Liver (tissue), 8 donors: ENCODE measurements at regions not wholly inside any gene's neighbourhood (a gene's known extent, or its start where the extent isn't known, plus 50 kb on each side); places are given as distances from the start of the nearest gene placed in this dataset.

Source experiments
- DNase-seq: peaks from one replicate; pipeline ENCODE4 v3.0.0-alpha.2; 2017; ENCODE audit warnings: low spot score
- H3K27ac ChIP-seq, 2 donors: one replicate each; pipeline ENCODE4 v1.7.0; 2013; ENCODE audit warnings: inconsistent platforms in 2 of 2, low read length in 2 of 2, control low read depth in 1 of 2, low read depth in 1 of 2, mild to moderate bottlenecking in 1 of 2
- H3K27me3 ChIP-seq, 4 donors: one replicate each; pipeline versions ENCODE4 v1.6.1 to v1.7.0; 2013; ENCODE audit warnings: low read length in 3 of 4, inconsistent platforms in 1 of 4, mild to moderate bottlenecking in 1 of 4, moderate library complexity in 1 of 4; ENCODE audit not compliant: control insufficient read depth in 4 of 4, insufficient read depth in 4 of 4
- H3K36me3 ChIP-seq, 4 donors: one replicate each; pipeline versions ENCODE4 v1.6.1 to v1.7.0; 2013; ENCODE audit warnings: low read length in 3 of 4, mild to moderate bottlenecking in 3 of 4, low read depth in 1 of 4, moderate library complexity in 1 of 4; ENCODE audit not compliant: control insufficient read depth in 4 of 4, insufficient read depth in 3 of 4
- H3K4me1 ChIP-seq, 4 donors: one replicate each; pipeline versions ENCODE4 v1.6.1 to v1.7.0; 2013; ENCODE audit warnings: low read length in 3 of 4, mild to moderate bottlenecking in 3 of 4, moderate library complexity in 1 of 4; ENCODE audit not compliant: control insufficient read depth in 4 of 4, insufficient read depth in 4 of 4
- H3K4me3 ChIP-seq, 3 donors: one replicate each; pipeline versions ENCODE4 v1.6.1 to v1.7.0; 2013; ENCODE audit warnings: low read length in 3 of 3, control low read depth in 1 of 3, low read depth in 1 of 3, mild to moderate bottlenecking in 1 of 3
- H3K9ac ChIP-seq, 2 donors: one replicate each; pipeline ENCODE4 v1.7.0; 2013; ENCODE audit warnings: low read length in 2 of 2, mild to moderate bottlenecking in 2 of 2, moderate library complexity in 2 of 2, control low read depth in 1 of 2, low read depth in 1 of 2
- H3K9me3 ChIP-seq, 4 donors: one replicate each; pipeline versions ENCODE4 v1.6.1 to v1.7.0; 2013; ENCODE audit warnings: low read length in 3 of 4; ENCODE audit not compliant: control insufficient read depth in 4 of 4
- ATF3 ChIP-seq: IDR thresholded peaks from 2 replicates; pipeline ENCODE4 v1.6.1; 2016; ENCODE audit warnings: antibody characterized with exemption
- CTCF ChIP-seq: fragments of 150-350 bp; IDR thresholded peaks from 2 replicates; pipeline ENCODE4 v1.5.1; 2017; ENCODE audit warnings: improper control_type of control experiment, low read depth, low read length; ENCODE audit not compliant: missing input control
- EGR1 ChIP-seq, 2 donors: IDR thresholded peaks; 2 replicates each; pipeline ENCODE4 v1.6.1; 2016 to 2018; ENCODE audit warnings: antibody characterized with exemption in 2 of 2, low read depth in 2 of 2
- FOXA1 ChIP-seq: IDR thresholded peaks from 2 replicates; pipeline ENCODE4 v1.6.1; 2016; ENCODE audit warnings: antibody characterized with exemption
- FOXA2 ChIP-seq: IDR thresholded peaks from 2 replicates; pipeline ENCODE4 v1.6.1; 2016; ENCODE audit warnings: antibody characterized with exemption
- GABPA ChIP-seq, 2 donors: IDR thresholded peaks in 1 of 2; conservative IDR thresholded peaks in 1 of 2; 2 replicates each; pipeline ENCODE4 v1.6.1; 2016; ENCODE audit warnings: antibody characterized with exemption in 2 of 2, mild to moderate bottlenecking in 1 of 2, moderate library complexity in 1 of 2
- HNF4A ChIP-seq, 2 donors: conservative IDR thresholded peaks; 2 replicates each; pipeline ENCODE4 v1.6.1; 2016; ENCODE audit warnings: antibody characterized with exemption in 2 of 2, mild to moderate bottlenecking in 2 of 2
- HNF4G ChIP-seq: IDR thresholded peaks from 2 replicates; pipeline ENCODE4 v1.6.1; 2016; ENCODE audit warnings: antibody characterized with exemption
- MAX ChIP-seq: IDR thresholded peaks from 2 replicates; pipeline ENCODE4 v1.6.1; 2016; ENCODE audit warnings: antibody characterized with exemption
- NR2F2 ChIP-seq: IDR thresholded peaks from 2 replicates; pipeline ENCODE4 v1.6.1; 2016; ENCODE audit warnings: antibody characterized with exemption
- RAD21 ChIP-seq, 2 donors: IDR thresholded peaks; 2 replicates each; pipeline ENCODE4 v1.6.1; 2016; ENCODE audit warnings: antibody characterized with exemption in 2 of 2, mild to moderate bottlenecking in 2 of 2
- REST ChIP-seq: IDR thresholded peaks from 2 replicates; pipeline ENCODE4 v1.6.1; 2016; ENCODE audit warnings: antibody characterized with exemption, mild to moderate bottlenecking
- RXRA ChIP-seq, 2 donors: IDR thresholded peaks; 2 replicates each; pipeline ENCODE4 v1.6.1; 2017 to 2018; ENCODE audit warnings: antibody characterized with exemption in 2 of 2, mild to moderate bottlenecking in 1 of 2
- SP1 ChIP-seq: IDR thresholded peaks from 2 replicates; pipeline ENCODE4 v1.6.1; 2018; ENCODE audit warnings: antibody characterized with exemption, mild to moderate bottlenecking
- TAF1 ChIP-seq: conservative IDR thresholded peaks from 2 replicates; pipeline ENCODE4 v1.6.1; 2016; ENCODE audit warnings: antibody characterized with exemption, mild to moderate bottlenecking
- YY1 ChIP-seq: IDR thresholded peaks from 2 replicates; pipeline ENCODE4 v1.6.1; 2016; ENCODE audit warnings: antibody characterized with exemption, mild to moderate bottlenecking
- WGBS: extraction: QIAGEN DNeasy Blood & Tissue Kit; methylation state at CpG from one replicate; pipeline ENCODE4 v1.1.7; 2013; 5-methylcytosine and 5-hydroxymethylcytosine counted together
- donor health status: healthy.
- donor health status: healthy.
- donor health status: healthy.
- donor health status: healthy.
- donor health status: healthy.

GRCh38 chrY:8390310-8390709 is 947.0 kb upstream of the TSPY4 start:
- WGBS = 90% methylated on average over 1 of the region's 1 CpG
- Histone ChIP-seq H3K36me3 (no peaks in the 10 kb centered on the region), H3K27me3 (no peaks in the 10 kb centered on the region)

GRCh38 chrY:8393246-8393645 is 944.0 kb upstream of the TSPY4 start:
- H3K4me1 ChIP-seq = no peaks in the 10 kb centered on the region
- WGBS = 91% methylated on average over 3 of the region's 3 CpGs
- no peak overlapping the region for H3K27ac ChIP-seq
- H3K36me3 ChIP-seq = no peaks in the 10 kb centered on the region
- H3K9ac ChIP-seq = no peak overlapping the region
- H3K4me3 ChIP-seq = no peak overlapping the region
- no peaks in the 10 kb centered on the region for H3K27me3 ChIP-seq
- H3K9me3 ChIP-seq = no peaks in the 10 kb centered on the region
- DNase-seq = no peak
- TF ChIP-seq ATF3 (no peak), TAF1 (no peak), HNF4A (conservative IDR thresholded peaks at IDR 0.05) (no peak), RAD21 (IDR thresholded peaks at IDR 0.05) (no peak), YY1 (no peak), HNF4G (no peak), RXRA (IDR thresholded peaks at IDR 0.05) (no peak), MAX (no peak), CTCF (no peak), FOXA1 (no peak), FOXA2 (no peak), GABPA (IDR thresholded peaks at IDR 0.05 in 1 of 2, conservative IDR thresholded peaks at IDR 0.05 in 1 of 2) (no peak), REST (no peak), NR2F2 (no peak), EGR1 (IDR thresholded peaks at IDR 0.05; ENCODE audit: low read depth in 2 of 2) (no peak), SP1 (no peak)

More at GRCh38 chrY:8390310-8390709, 947.0 kb upstream of the TSPY4 start:
- Histone ChIP-seq H3K9ac (no peak overlapping the region), H3K27ac (no peak overlapping the region), H3K4me3 (no peak overlapping the region), H3K9me3 (no peaks in the 10 kb centered on the region), H3K4me1 (no peaks in the 10 kb centered on the region)
- TF ChIP-seq REST (no peak), MAX (no peak), HNF4G (no peak), YY1 (no peak), FOXA2 (no peak)
- DNase-seq = no peak
